ENCODE measurements at regions not wholly inside any gene's neighbourhood (a gene's known extent, or its start where the extent isn't known, plus 50 kb on each side); places are given as distances from the start of the nearest gene placed in this dataset.

- Histone ChIP-seq H3K4me3 (no peak overlapping the region), H3K27ac (no peak overlapping the region)
- TF ChIP-seq CTCF (IDR thresholded peaks at IDR 0.05): no peak
- no peak for DNase-seq (ENCODE audit: low spot score)
Measured at GRCh38 chr2:36266536-36267121, 88.9 kb upstream of the CRIM1 start.

DNA sequence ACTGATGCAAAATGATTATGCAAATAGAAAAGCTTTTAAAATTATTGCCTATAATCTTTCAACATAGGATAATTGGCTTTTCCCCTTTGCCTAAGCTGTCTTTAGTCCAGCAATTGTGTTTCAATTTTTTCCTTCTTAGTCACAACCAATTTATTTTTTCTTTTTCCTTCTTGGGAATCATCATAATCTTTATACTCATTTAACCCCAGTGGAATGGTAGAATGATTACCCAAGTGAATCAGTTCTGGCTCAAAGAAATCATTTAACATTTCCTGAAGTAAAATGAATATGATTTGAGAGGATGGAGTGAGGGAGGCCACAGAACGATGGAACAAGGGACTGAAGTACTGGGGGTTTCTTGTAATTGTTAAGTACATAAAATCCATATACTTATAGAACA, 93.0 kb upstream of the CRIM1 start:
- H3K4me3 ChIP-seq: no peak overlapping the region
- DNase-seq (ENCODE audit: low spot score): no peak
- no peak overlapping the region for H3K27ac ChIP-seq
- no peak for TF ChIP-seq CTCF (IDR thresholded peaks at IDR 0.05)

DNA sequence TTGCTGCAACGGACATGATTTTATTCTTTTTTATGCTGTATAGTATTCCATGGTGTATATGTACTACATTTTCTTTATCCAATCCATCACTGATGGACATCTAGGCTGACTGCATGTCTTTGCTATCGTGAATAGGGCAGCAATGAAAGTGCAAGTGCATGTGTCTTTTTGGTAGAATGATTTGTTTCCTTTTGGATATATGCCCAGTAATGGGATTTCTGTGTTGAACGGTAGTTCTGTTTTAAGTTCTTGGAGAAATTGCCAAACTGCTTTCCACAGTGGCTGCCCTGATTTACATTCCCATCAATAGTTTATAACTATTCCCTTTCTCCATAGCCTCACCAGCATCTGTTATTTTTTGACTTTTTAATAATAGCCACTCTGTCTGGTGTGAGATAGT, 99.7 kb upstream of the CRIM1 start:
- Histone ChIP-seq H3K4me3 (no peak overlapping the region), H3K27ac (no peak overlapping the region)
- no peak for TF ChIP-seq CTCF (IDR thresholded peaks at IDR 0.05)
- no peak for DNase-seq (ENCODE audit: low spot score)

- no peak overlapping the region for H3K4me3 ChIP-seq
- TF ChIP-seq CTCF (IDR thresholded peaks at IDR 0.05): no peak
- no peak overlapping the region for H3K27ac ChIP-seq
- DNase-seq (ENCODE audit: low spot score): no peak
Measured at GRCh38 chr2:36253086-36253485, 102.5 kb upstream of the CRIM1 start.

GRCh38 chr2:36246320-36246990, 109.1 kb upstream of the CRIM1 start:
- no peak overlapping the region for H3K27ac ChIP-seq
- no peak overlapping the region for H3K4me3 ChIP-seq
- no peak for DNase-seq (ENCODE audit: low spot score)
- no peak for TF ChIP-seq CTCF (IDR thresholded peaks at IDR 0.05)

GRCh38 chr2:36245651-36246050, 109.9 kb upstream of the CRIM1 start:
- no peak overlapping the region for H3K4me3 ChIP-seq
- TF ChIP-seq CTCF (IDR thresholded peaks at IDR 0.05): no peak
- H3K27ac ChIP-seq: no peak overlapping the region
- DNase-seq (ENCODE audit: low spot score): no peak

GRCh38 chr2:36238106-36238505, 117.5 kb upstream of the CRIM1 start:
- Histone ChIP-seq H3K27ac (no peak overlapping the region), H3K4me3 (no peak overlapping the region)
- no peak for DNase-seq (ENCODE audit: low spot score)
- no peak for TF ChIP-seq CTCF (IDR thresholded peaks at IDR 0.05)
